Prostate gland (tissue), 2 donors: ENCODE measurements at regions not wholly inside any gene's neighbourhood (a gene's known extent, or its start where the extent isn't known, plus 50 kb on each side); places are given as distances from the start of the nearest gene placed in this dataset.

Experiments used
- POLR2AphosphoS5 ChIP-seq: sonication (generic); formaldehyde crosslinking; IDR thresholded peaks from one replicate; pipeline ENCODE4 v1.6.1; 2017; ENCODE audit warnings: antibody characterized with exemption
- TF ChIP-seq, protein P1 (sequence below), 4 experiments: fragments of 200-600 bp in 2 of 4; fragments of 450-650 bp in 2 of 4; sonication (generic) in 2 of 4; IDR thresholded peaks; 1 replicate in 3 of 4; 2 replicates in 1 of 4; pipeline ENCODE4 v1.5.1; 2016 to 2019; ENCODE audit warnings: antibody characterized with exemption in 4 of 4, mild to moderate bottlenecking in 2 of 4, moderate library complexity in 2 of 4

GRCh38 chr7:24422441-24423010 lies 138.5 kb downstream of the NPY start:
- TF ChIP-seq, protein P1, sequence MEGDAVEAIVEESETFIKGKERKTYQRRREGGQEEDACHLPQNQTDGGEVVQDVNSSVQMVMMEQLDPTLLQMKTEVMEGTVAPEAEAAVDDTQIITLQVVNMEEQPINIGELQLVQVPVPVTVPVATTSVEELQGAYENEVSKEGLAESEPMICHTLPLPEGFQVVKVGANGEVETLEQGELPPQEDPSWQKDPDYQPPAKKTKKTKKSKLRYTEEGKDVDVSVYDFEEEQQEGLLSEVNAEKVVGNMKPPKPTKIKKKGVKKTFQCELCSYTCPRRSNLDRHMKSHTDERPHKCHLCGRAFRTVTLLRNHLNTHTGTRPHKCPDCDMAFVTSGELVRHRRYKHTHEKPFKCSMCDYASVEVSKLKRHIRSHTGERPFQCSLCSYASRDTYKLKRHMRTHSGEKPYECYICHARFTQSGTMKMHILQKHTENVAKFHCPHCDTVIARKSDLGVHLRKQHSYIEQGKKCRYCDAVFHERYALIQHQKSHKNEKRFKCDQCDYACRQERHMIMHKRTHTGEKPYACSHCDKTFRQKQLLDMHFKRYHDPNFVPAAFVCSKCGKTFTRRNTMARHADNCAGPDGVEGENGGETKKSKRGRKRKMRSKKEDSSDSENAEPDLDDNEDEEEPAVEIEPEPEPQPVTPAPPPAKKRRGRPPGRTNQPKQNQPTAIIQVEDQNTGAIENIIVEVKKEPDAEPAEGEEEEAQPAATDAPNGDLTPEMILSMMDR (IDR thresholded peaks at IDR 0.05) = no peak
- no peak for TF ChIP-seq POLR2AphosphoS5
